GM12873 (cell line): ENCODE measurements at regions not wholly inside any gene's neighbourhood (a gene's known extent, or its start where the extent isn't known, plus 50 kb on each side); places are given as distances from the start of the nearest gene placed in this dataset.

Experiments
- CTCF ChIP-seq: IDR thresholded peaks from 2 replicates; pipeline ENCODE4 v1.5.1; 2012; ENCODE audit warnings: low read depth, mild to moderate bottlenecking, moderate library complexity, low read length, control low read depth; ENCODE audit not compliant: insufficient read depth; ENCODE audit errors: missing control alignments

GRCh38 chr13:21913010-21913409, 242.1 kb downstream of the FGF9 start:
- peak; percentile 32 for TF ChIP-seq CTCF

GRCh38 chr13:21917086-21918015, 246.5 kb downstream of the FGF9 start:
- TF ChIP-seq CTCF: no peak

- TF ChIP-seq CTCF: no peak
Observed at GRCh38 chr13:21924958-21925357, 254.1 kb downstream of the FGF9 start.

- TF ChIP-seq CTCF: no peak
Observed at GRCh38 chr13:21925720-21926119, 254.8 kb downstream of the FGF9 start.

- TF ChIP-seq CTCF: no peak
Observed at GRCh38 chr13:21929400-21929799, 258.5 kb downstream of the FGF9 start.

GRCh38 chr13:21930536-21930935, 259.7 kb downstream of the FGF9 start:
- no peak for TF ChIP-seq CTCF

- TF ChIP-seq CTCF: no peak
Observed at GRCh38 chr13:21932578-21932977, 261.7 kb downstream of the FGF9 start.
